C4-2B (cell line): ENCODE measurements at regions not wholly inside any gene's neighbourhood (a gene's known extent, or its start where the extent isn't known, plus 50 kb on each side); places are given as distances from the start of the nearest gene placed in this dataset.

Source experiments
- ZFX ChIP-seq: fragments of 450-650 bp; IDR thresholded peaks from 2 replicates; pipeline ENCODE4 v1.6.1; 2017
- TF ChIP-seq, protein P1 (sequence below): fragments of 450-650 bp; conservative IDR thresholded peaks from 2 replicates; pipeline ENCODE4 v1.5.1; 2017; ENCODE audit warnings: mild to moderate bottlenecking

DNA sequence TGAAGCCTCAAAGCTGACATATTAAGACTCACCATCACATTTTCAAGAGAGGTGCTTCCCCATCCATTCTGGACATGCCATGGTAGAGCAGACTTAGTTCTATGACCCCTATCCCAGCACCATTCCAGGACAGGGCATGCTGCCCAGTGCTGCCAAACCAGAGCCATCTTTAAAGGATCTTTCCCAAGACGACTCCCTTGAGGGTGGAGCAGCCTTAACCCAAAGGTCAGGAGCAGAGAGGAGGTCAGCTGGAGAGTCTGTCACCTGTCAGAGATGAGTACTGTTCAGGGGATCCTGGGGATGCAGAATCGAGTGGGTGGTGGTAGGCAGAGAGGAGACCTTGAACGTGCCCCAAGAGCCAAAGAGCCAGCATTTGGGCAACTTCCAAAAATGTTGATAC, 459.8 kb downstream of the STK39 start:
- TF ChIP-seq, protein P1, sequence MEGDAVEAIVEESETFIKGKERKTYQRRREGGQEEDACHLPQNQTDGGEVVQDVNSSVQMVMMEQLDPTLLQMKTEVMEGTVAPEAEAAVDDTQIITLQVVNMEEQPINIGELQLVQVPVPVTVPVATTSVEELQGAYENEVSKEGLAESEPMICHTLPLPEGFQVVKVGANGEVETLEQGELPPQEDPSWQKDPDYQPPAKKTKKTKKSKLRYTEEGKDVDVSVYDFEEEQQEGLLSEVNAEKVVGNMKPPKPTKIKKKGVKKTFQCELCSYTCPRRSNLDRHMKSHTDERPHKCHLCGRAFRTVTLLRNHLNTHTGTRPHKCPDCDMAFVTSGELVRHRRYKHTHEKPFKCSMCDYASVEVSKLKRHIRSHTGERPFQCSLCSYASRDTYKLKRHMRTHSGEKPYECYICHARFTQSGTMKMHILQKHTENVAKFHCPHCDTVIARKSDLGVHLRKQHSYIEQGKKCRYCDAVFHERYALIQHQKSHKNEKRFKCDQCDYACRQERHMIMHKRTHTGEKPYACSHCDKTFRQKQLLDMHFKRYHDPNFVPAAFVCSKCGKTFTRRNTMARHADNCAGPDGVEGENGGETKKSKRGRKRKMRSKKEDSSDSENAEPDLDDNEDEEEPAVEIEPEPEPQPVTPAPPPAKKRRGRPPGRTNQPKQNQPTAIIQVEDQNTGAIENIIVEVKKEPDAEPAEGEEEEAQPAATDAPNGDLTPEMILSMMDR, result no peak
- TF ChIP-seq ZFX, result no peak
